ENCODE measurements at regions not wholly inside any gene's neighbourhood (a gene's known extent, or its start where the extent isn't known, plus 50 kb on each side); places are given as distances from the start of the nearest gene placed in this dataset.

GRCh38 chr22:42217752-42218280 is 52.6 kb downstream of the TCF20 start:
- no peak for DNase-seq (ENCODE audit: low spot score)

GRCh38 chr22:42217019-42217751 is 53.3 kb downstream of the TCF20 start:
- no peak for DNase-seq (ENCODE audit: low spot score)

DNA sequence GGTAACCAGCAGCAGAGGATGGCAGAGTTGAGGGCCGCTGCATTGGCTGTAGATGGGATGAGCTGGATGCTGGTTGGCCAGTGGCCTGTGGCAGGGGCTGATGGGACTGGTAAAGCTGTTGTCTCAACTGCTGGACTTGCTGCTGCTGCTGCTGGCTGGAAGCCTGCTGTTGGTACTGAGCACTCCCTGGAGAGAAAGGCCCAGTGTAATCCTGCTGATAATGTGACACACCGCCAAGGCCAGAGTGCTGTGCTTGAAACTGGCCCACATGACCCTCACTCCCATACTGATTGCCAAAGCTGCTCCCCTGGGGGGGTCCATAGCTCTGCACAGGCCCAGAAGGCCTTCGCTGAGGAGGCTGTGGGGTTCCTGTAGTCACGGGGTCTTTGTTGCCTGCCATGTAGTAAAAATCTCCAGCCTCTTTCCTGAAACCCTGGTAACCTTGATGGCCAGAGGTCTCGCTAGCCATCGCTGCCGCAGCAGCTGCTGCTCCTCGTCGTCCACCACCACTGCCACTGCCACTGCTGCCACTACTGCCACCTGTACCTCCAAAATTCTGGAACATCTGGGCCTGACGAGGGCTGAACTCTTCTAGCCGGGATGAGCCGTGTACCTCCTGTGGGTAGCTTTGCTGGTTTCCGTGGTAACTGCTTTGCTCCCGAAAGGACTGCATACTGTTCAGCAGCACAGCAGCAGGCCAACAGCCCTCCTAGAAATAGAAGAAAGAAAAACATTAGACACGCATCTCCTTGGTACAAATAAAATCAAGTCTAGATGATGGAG is 55.6 kb downstream of the TCF20 start:
- no peak for DNase-seq (ENCODE audit: low spot score)

GRCh38 chr22:42208362-42208761 is 62.1 kb downstream of the TCF20 start:
- DNase-seq (ENCODE audit: low spot score), result no peak

GRCh38 chr22:42207918-42208317 is 62.5 kb downstream of the TCF20 start:
- DNase-seq (ENCODE audit: low spot score), result no peak

- no peak for DNase-seq (ENCODE audit: low spot score)
Observed at GRCh38 chr22:42203609-42204008, 66.8 kb downstream of the TCF20 start.

DNA sequence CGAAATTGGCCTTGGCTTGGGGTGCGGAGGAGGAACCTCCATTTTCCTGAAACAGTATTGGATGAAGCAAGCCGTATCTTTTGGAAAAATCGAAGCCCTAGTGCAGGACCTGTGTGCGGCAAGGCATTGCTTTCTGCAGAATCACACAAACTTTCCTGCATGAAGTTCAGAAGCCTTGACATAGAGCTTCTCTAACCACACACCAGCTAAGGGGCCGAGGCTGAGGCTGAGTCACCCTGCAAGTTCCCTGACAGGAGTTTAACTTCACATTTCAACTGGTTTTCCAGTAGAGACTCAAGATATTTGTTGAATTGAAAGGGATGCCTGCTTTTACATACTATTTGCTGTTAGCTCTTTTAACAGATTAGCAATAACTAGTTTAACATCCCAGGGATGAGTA is 67.8 kb downstream of the TCF20 start:
- no peak for DNase-seq (ENCODE audit: low spot score)

- DNase-seq (ENCODE audit: low spot score), result no peak
Observed at GRCh38 chr22:42202048-42202447, 68.4 kb downstream of the TCF20 start.

GRCh38 chr22:42199025-42199424 is 68.4 kb upstream of the CYP2D6 start:
- DNase-seq (ENCODE audit: low spot score), result no peak

- no peak for DNase-seq (ENCODE audit: low spot score)
Observed at GRCh38 chr22:42198226-42198625, 67.6 kb upstream of the CYP2D6 start.

- DNase-seq (ENCODE audit: low spot score), result no peak
Observed at GRCh38 chr22:42196454-42196853, 65.8 kb upstream of the CYP2D6 start.

- no peak for DNase-seq (ENCODE audit: low spot score)
Observed at GRCh38 chr22:42194953-42195352, 64.3 kb upstream of the CYP2D6 start.

- no peak for DNase-seq (ENCODE audit: low spot score)
Observed at GRCh38 chr22:42194104-42194851, 63.7 kb upstream of the CYP2D6 start.

GRCh38 chr22:42192547-42192946 is 61.9 kb upstream of the CYP2D6 start:
- DNase-seq (ENCODE audit: low spot score), result no peak

GRCh38 chr22:42190274-42190673 is 59.7 kb upstream of the CYP2D6 start:
- no peak for DNase-seq (ENCODE audit: low spot score)

GRCh38 chr22:42189761-42190160 is 59.2 kb upstream of the CYP2D6 start:
- DNase-seq (ENCODE audit: low spot score), result no peak

DNA sequence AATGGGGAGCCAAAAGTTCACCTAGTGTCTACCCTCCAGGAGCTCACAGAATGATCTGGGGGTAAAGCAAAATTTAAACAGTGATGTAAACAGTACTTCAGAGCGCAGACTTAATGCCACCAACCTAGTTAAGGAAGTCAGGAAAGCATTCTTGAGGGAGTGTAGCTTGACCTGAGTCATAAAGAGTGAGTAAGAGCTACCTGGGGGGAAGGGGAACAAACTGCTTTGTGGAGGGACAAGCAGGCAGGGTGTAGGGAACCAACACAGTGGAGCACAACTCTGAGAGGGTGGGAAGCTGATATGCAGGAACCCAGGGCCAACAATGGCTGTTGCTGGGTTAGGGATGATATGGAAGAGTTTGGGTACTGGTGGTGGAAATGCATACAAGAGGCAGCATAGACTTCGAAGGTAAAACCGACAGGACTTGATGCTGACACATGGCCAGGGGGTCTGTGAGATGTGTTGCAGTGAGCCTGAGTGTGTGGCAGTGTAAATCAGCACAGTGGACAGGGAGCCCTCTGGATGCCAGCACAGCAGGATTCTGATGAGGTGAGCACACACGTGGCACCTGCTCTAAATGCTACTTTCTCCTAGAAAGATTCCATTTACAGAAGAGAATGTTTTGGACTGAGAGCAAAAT is 58.3 kb upstream of the CYP2D6 start:
- DNase-seq (ENCODE audit: low spot score), result no peak

GRCh38 chr22:42187646-42188045 is 57.0 kb upstream of the CYP2D6 start:
- DNase-seq (ENCODE audit: low spot score), result no peak

DNA sequence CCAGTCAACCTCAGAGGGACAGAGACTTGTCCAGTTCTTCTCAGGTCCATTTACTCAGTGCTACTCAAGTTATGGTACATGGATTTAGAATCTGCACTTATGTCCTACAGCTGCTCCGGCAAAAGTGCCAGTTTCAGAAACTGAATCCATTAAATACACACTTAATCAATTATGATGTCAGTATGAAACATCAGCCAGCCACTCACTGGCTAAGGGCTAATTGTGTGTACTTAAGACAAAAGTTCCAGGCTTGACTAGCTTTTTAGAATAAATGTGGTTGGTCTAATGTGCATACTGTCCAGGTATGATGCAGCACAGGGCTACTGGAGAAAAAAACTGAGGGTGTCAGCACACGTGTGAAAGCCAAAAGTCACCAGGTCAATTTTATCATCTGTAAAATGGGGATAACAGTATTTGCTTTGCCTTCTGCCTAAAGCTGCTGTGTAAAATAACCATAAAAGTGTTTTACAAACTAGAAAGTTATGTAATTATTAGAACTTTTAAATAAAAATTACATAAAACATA is 55.4 kb upstream of the CYP2D6 start:
- no peak for DNase-seq (ENCODE audit: low spot score)

GRCh38 chr22:42184852-42185251 is 54.2 kb upstream of the CYP2D6 start:
- DNase-seq (ENCODE audit: low spot score), result no peak

- peak; percentile 40 for DNase-seq (ENCODE audit: low spot score)
Observed at GRCh38 chr22:42183461-42184059, 53.0 kb upstream of the CYP2D6 start.

All from mucosa of gallbladder (tissue), 1 donor.